ENCODE measurements at regions not wholly inside any gene's neighbourhood (a gene's known extent, or its start where the extent isn't known, plus 50 kb on each side); places are given as distances from the start of the nearest gene placed in this dataset.

DNA sequence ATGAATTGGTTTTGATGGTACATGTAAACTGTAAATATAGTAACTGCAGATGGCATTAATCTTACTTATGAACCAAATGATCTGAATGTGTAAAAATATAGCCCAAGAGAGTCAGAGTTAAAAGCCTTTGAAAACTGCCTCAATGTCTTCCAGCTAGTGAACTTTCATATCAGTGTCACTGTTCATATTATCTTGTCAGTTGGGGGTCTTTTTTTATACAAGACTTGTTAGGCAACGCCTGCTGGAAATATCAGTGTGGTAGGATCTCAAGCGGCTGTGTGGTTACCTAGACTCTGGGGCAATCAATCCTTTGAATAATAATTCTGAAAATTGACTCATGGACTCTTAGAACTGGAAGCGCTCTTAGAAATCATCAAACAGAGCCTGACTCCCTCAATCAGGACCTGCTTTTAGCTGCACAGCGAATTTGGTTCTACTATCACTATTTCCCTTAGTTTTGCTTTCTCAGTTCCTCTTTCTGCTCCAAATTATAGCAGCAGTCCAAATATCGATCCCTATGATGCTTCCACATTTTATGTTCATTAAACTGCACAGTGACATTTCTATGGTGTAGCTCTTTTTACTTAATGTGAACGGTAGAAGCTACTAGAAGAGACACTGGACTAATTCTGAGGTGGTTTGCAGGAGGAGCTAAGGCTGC, 100.1 kb upstream of the COL1A2 start:
- no peaks in the 10 kb centered on the region for H3K27me3 ChIP-seq (ENCODE audit: control insufficient read depth, insufficient read depth, low read length)
- TF ChIP-seq, protein P1, sequence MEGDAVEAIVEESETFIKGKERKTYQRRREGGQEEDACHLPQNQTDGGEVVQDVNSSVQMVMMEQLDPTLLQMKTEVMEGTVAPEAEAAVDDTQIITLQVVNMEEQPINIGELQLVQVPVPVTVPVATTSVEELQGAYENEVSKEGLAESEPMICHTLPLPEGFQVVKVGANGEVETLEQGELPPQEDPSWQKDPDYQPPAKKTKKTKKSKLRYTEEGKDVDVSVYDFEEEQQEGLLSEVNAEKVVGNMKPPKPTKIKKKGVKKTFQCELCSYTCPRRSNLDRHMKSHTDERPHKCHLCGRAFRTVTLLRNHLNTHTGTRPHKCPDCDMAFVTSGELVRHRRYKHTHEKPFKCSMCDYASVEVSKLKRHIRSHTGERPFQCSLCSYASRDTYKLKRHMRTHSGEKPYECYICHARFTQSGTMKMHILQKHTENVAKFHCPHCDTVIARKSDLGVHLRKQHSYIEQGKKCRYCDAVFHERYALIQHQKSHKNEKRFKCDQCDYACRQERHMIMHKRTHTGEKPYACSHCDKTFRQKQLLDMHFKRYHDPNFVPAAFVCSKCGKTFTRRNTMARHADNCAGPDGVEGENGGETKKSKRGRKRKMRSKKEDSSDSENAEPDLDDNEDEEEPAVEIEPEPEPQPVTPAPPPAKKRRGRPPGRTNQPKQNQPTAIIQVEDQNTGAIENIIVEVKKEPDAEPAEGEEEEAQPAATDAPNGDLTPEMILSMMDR (IDR thresholded peaks at IDR 0.05; ENCODE audit: insufficient read depth, low read length, poor library complexity, severe bottlenecking): no peak
- no peak for DNase-seq (ENCODE audit: low read depth)
- no peak overlapping the region for H3K4me3 ChIP-seq (ENCODE audit: low read depth, low read length)
- no peaks in the 10 kb centered on the region for H3K36me3 ChIP-seq (ENCODE audit: control insufficient read depth, insufficient read depth, low read length)

DNA sequence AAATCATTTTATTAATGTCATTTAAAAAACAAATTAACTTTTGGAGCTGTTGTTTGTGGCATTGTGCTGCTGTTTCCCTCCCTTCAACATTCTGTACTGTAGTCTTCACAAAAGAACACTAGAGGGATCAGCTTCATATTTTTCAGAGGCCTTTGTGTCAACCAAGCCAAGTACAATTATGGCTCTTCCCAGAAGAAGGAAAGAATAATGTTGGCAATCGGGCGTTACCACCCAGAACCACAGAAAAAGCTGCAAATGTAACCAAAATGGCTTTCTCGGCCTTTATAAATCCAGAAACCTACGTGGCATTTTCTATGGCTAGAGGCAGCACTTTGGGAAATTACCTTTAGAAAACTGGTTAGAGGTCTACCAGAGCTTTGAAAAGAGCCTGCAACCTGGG, 98.8 kb upstream of the COL1A2 start:
- H3K4me3 ChIP-seq (ENCODE audit: low read depth, low read length): no peak overlapping the region
- H3K27me3 ChIP-seq (ENCODE audit: control insufficient read depth, insufficient read depth, low read length): no peaks in the 10 kb centered on the region
- no peaks in the 10 kb centered on the region for H3K36me3 ChIP-seq (ENCODE audit: control insufficient read depth, insufficient read depth, low read length)
- TF ChIP-seq, protein P1 (IDR thresholded peaks at IDR 0.05; ENCODE audit: insufficient read depth, low read length, poor library complexity, severe bottlenecking): peak; percentile 53
- DNase-seq (ENCODE audit: low read depth): no peak

DNA sequence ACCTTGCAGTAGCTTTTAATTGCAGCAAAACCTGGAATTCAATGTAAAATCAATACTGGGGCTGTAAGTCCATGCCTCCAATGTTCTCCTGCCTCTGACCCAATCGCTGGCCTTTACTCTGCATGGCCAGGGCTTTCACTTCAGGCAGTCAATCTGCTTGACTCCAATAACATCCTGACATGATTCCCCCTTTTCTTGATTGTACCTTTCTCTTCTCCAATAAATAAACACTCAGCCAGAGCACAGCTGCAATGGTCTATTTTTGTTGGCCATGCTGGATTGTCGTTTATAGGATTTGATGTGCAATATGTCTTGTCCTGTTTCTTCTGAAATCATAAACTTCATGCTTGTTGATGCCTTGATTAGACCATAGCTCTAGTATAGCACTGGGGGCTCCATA, 97.8 kb upstream of the COL1A2 start:
- TF ChIP-seq, protein P1 (IDR thresholded peaks at IDR 0.05; ENCODE audit: insufficient read depth, low read length, poor library complexity, severe bottlenecking): no peak
- H3K27me3 ChIP-seq (ENCODE audit: control insufficient read depth, insufficient read depth, low read length): no peaks in the 10 kb centered on the region
- no peak for DNase-seq (ENCODE audit: low read depth)
- no peaks in the 10 kb centered on the region for H3K36me3 ChIP-seq (ENCODE audit: control insufficient read depth, insufficient read depth, low read length)
- H3K4me3 ChIP-seq (ENCODE audit: low read depth, low read length): no peak overlapping the region

DNA sequence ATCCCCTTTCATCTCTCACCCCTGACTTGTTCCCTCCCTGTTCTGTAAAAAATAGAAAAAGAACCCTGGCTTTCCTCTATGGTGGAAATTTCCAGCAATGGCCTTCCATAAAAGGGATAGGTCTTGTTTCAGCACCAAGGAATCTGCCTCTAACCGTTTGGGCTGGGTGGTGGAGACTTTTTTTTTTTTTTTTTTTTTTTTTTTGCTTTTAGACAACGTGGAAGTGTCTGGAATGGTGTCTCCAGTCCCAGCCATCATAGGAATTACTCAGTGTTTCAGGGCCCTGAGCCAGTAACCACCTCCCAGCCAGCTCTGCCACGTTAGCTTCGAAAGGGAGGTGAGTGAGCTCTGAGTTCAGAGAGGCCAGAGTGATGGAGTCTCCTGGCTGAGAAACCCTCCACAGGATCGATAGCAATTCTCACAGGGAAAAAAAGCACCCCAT, 97.3 kb upstream of the COL1A2 start:
- H3K4me3 ChIP-seq (ENCODE audit: low read depth, low read length): no peak overlapping the region

DNA sequence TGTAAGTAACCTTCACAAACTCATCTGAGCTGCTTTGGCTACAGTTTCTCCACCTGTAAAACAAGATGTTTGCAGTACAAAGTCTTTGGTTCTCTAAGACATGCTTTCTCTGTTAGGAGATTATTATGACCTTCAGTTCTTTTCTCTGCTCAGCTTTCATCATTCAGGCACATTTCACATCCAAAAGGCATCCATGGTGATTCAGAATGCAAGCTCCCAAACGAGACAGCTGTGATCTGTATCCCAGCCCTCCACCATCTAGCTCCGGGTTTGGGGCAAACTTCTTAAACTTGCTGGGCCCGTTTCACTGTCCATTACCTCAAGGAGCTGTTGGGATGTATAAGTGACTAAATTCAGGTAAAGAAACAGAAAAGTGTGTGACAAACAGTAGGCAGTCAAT, 95.8 kb upstream of the COL1A2 start:
- DNase-seq (ENCODE audit: low read depth): no peak

More for the DNA sequence above, 97.3 kb upstream of the COL1A2 start:
- TF ChIP-seq, protein P1 (IDR thresholded peaks at IDR 0.05; ENCODE audit: insufficient read depth, low read length, poor library complexity, severe bottlenecking): no peak
- Histone ChIP-seq H3K36me3 (ENCODE audit: control insufficient read depth, insufficient read depth, low read length) (no peaks in the 10 kb centered on the region), H3K27me3 (ENCODE audit: control insufficient read depth, insufficient read depth, low read length) (no peaks in the 10 kb centered on the region)
- no peak for DNase-seq (ENCODE audit: low read depth)

More for the DNA sequence above, 95.8 kb upstream of the COL1A2 start:
- Histone ChIP-seq H3K4me3 (ENCODE audit: low read depth, low read length) (no peak overlapping the region), H3K36me3 (ENCODE audit: control insufficient read depth, insufficient read depth, low read length) (no peaks in the 10 kb centered on the region), H3K27me3 (ENCODE audit: control insufficient read depth, insufficient read depth, low read length) (no peaks in the 10 kb centered on the region)
- TF ChIP-seq, protein P1 (IDR thresholded peaks at IDR 0.05; ENCODE audit: insufficient read depth, low read length, poor library complexity, severe bottlenecking): no peak
